SU-DHL-6 (cell line): ENCODE measurements at regions not wholly inside any gene's neighbourhood (a gene's known extent, or its start where the extent isn't known, plus 50 kb on each side); places are given as distances from the start of the nearest gene placed in this dataset.

Source experiments
- EZH2phosphoT487 ChIP-seq: fragments of 200-600 bp; sonication (generic), shearing (Covaris generic); conservative IDR thresholded peaks from 2 replicates; pipeline ENCODE4 v1.6.1; 2018; ENCODE audit warnings: mild to moderate bottlenecking, antibody characterized with exemption, low read length, moderate library complexity, mixed read lengths
- TF ChIP-seq, protein P1 (sequence below): fragments of 200-600 bp; sonication (generic); IDR thresholded peaks from one replicate; pipeline ENCODE4 v1.5.1; 2017; ENCODE audit warnings: antibody characterized with exemption, mild to moderate bottlenecking, low read length, moderate library complexity; ENCODE audit not compliant: insufficient read depth, poor library complexity, severe bottlenecking

DNA sequence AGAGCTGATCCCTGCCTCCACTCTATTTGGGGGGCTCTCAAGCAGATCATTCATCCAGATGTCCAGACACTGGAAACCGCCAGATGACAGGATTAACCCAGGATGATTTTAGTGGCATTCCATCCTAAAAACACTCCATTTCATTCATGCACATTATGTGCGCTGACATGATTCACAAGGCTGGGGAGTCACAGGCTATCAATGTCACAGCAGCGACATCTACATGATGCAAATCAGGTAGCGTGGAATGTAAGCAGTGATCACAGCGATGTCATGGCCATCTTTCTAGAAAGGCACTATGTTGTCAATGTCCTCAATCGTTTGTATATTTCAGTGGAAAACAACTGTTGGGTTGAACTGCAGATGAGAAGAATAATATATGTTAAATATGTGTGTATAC lies 331.5 kb upstream of the MSX2 start:
- TF ChIP-seq, protein P1, sequence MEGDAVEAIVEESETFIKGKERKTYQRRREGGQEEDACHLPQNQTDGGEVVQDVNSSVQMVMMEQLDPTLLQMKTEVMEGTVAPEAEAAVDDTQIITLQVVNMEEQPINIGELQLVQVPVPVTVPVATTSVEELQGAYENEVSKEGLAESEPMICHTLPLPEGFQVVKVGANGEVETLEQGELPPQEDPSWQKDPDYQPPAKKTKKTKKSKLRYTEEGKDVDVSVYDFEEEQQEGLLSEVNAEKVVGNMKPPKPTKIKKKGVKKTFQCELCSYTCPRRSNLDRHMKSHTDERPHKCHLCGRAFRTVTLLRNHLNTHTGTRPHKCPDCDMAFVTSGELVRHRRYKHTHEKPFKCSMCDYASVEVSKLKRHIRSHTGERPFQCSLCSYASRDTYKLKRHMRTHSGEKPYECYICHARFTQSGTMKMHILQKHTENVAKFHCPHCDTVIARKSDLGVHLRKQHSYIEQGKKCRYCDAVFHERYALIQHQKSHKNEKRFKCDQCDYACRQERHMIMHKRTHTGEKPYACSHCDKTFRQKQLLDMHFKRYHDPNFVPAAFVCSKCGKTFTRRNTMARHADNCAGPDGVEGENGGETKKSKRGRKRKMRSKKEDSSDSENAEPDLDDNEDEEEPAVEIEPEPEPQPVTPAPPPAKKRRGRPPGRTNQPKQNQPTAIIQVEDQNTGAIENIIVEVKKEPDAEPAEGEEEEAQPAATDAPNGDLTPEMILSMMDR = no peak
- no peak for TF ChIP-seq EZH2phosphoT487
